Astrocyte of the cerebellum (primary cell): ENCODE measurements at regions not wholly inside any gene's neighbourhood (a gene's known extent, or its start where the extent isn't known, plus 50 kb on each side); places are given as distances from the start of the nearest gene placed in this dataset.
"Not testable (repeated sequence)": the region's sequence is repeated elsewhere in the genome, so short reads cannot be mapped to it uniquely, and the experiment has no call there.

Source experiments
- DNase-seq: peaks from one replicate; pipeline ENCODE4 v3.0.0-alpha.2; 2011; ENCODE audit warnings: low read depth
- H3K4me3 ChIP-seq: 2 replicates; pipeline ENCODE4 v1.5.1; 2011; ENCODE audit warnings: mild to moderate bottlenecking, low read depth, low read length, moderate library complexity
- in situ Hi-C: cut with HindIII; loops from 2 replicates; pipeline ENCODE4 v1.10.0; 2017; ENCODE audit warnings: low sequenced_read_pairs
- TF ChIP-seq, protein P1 (sequence below): IDR thresholded peaks from 2 replicates; pipeline ENCODE4 v1.5.1; 2012; ENCODE audit warnings: low read length, low read depth, moderate library complexity, mild to moderate bottlenecking; ENCODE audit errors: missing control alignments

DNA sequence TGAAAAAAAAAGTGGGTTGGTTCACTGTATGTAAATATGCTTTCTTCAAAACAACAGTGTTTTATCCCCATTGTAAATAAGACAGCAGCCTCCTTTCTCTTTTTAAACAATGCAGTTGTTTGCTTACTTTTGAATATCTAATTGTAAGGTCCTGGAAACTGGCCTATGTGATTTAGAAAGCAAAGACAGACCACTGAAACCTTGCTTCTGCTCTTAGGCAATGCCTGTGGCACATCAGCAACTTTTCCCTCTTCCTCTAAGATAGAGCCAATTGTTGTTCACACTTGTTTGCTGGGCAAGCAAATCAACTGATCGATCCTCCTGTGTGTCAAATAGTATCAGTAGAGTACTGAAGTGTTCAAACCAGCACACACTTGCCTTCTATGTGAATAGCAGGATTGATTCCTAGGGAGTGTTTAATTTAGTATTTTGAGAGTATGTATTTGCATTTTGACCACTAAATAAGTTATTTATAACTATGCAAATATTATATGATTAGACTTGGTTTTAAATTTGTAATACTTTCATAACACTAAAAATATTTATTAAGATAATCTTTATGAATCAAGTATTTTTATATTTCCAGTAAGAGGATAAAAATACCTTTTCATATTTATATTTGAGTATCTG is 55.4 kb upstream of the GRPR start:
- DNase-seq = no peak
- in situ Hi-C loops = no loop called here

DNA sequence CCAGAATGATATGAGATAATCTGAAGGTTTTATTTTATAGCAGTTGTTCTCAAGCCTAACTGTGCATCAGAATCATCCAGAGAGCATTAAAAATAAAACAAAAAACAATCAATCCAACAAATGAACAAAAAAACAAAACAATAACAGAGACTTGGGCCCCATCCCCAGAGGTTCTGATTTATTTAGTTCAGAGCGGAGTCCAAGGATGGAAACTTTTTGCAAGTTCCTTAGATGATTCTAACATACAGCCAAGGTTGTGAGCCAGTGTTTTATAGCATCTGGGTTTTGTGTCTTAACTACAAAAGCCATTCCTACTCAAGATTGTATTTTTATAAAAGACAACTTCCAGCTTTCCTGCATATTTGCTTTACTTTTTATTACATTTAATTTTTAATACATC is 59.4 kb upstream of the GRPR start:
- TF ChIP-seq, protein P1, sequence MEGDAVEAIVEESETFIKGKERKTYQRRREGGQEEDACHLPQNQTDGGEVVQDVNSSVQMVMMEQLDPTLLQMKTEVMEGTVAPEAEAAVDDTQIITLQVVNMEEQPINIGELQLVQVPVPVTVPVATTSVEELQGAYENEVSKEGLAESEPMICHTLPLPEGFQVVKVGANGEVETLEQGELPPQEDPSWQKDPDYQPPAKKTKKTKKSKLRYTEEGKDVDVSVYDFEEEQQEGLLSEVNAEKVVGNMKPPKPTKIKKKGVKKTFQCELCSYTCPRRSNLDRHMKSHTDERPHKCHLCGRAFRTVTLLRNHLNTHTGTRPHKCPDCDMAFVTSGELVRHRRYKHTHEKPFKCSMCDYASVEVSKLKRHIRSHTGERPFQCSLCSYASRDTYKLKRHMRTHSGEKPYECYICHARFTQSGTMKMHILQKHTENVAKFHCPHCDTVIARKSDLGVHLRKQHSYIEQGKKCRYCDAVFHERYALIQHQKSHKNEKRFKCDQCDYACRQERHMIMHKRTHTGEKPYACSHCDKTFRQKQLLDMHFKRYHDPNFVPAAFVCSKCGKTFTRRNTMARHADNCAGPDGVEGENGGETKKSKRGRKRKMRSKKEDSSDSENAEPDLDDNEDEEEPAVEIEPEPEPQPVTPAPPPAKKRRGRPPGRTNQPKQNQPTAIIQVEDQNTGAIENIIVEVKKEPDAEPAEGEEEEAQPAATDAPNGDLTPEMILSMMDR = no peak
- in situ Hi-C loops = no loop called here
- DNase-seq = no peak
- H3K4me3 ChIP-seq = no peak overlapping the region

More for the DNA sequence above, 55.4 kb upstream of the GRPR start:
- H3K4me3 ChIP-seq = no peak overlapping the region
- TF ChIP-seq, protein P1 = no peak

DNA sequence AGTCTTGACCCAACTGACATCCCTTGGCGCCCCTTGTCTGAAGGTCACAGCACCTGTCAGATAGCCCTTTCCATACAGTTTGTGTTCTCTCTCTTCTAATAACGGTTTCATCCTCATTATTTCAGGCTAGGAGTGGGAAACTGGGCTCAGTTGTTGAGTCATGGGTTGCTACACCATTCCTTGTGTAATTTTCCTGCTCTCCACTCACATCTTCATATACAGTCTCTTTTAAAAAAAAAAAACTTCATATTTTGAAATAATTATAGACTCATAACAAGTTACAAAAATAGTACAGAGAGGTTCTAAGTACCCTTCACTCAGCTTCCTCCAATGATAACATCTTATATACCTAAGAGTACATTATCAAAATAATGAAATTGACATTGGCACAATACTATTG is 60.2 kb upstream of the GRPR start:
- no peak overlapping the region for H3K4me3 ChIP-seq
- no peak for DNase-seq
- in situ Hi-C loops = no loop called here
- TF ChIP-seq, protein P1 = no peak

DNA sequence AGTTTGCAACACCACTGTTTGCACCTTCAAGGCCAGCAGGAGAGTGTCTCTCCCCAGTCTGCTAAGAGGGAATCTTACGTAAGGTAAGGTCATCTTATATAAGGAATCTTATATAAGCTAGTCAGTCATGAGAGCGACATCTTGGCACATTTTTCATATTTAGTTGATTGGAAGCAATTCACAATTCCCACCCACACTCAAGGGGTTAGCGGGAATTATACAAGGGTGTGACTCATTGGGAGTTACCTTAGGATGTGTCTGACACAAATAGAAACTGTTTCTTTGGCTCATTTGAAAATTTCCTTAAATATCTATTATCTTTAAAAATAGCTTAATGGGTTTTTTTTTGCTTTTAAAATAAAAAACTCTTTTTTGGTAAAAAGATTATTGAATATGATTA is 62.1 kb upstream of the GRPR start:
- DNase-seq = no peak
- H3K4me3 ChIP-seq = no peak overlapping the region
- TF ChIP-seq, protein P1 = no peak
- in situ Hi-C loops = no loop called here

DNA sequence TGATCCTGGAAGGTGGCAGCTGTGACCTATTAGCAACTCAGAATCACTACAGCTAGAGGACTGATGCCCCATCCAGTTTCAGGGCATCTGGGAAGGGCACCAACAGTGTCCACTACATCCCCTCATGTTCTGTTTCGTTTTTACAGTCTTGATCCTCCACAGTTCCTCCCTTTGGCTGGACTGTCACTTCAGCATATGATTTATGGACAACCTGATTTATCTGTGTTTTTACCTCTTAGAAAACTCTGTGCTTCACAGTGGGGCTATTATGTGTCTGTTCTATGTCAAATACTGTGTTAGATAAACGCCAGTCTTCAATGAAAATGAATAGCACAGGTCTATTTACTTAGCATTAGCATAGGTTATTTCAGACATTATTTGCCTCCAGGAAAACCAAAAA is 63.1 kb upstream of the GRPR start:
- in situ Hi-C loops = no loop called here
- no peak for DNase-seq
- TF ChIP-seq, protein P1 = no peak
- no peak overlapping the region for H3K4me3 ChIP-seq

DNA sequence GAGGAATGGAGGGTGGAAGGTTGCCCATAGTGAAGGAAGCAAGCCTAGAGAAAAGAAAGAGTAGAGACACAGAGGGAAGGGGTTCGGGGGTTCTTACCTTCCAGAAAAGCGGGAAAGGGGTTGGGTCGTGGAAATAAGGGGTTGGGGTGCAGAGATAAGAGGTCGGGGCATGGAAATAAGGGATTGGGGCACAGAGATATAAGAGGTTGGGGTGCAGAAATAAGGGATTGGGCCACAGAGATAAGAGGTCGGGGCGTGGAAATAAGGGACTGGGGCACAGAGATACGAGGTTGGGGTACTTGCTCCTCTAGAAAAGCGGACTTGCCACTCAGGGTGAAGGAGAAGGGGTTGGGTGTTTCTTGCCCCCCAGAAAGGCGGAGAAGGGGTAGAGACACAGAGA is 74.2 kb upstream of the GRPR start:
- H3K4me3 ChIP-seq, DNase-seq, in situ Hi-C loops: not testable (repeated sequence)

DNA sequence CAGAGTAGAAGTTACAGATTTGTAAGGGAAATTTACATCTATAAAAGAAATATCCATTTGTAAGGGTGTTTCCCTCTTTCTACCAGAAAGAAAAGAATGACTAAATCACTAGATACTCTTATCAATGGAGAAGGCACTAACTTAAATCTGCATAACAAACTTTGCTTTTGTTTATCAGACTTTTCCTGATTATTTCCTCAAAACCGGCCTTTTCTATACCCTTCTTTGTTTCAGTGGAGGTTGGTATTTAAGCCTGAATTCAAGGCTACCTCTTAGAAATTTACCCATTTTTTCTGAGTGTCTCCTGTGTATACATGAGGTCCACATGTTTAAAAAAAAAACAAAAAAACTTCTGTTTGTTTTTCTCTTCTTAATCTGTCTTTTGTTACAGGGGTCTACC is 80.4 kb upstream of the GRPR start:
- in situ Hi-C loops = no loop called here
- TF ChIP-seq, protein P1 = no peak
- no peak for DNase-seq
- H3K4me3 ChIP-seq = no peak overlapping the region
